GM19025 (cell line): ENCODE measurements at regions not wholly inside any gene's neighbourhood (a gene's known extent, or its start where the extent isn't known, plus 50 kb on each side); places are given as distances from the start of the nearest gene placed in this dataset.
"Not testable (repeated sequence)": the region's sequence is repeated elsewhere in the genome, so short reads cannot be mapped to it uniquely, and the experiment has no call there.

Source experiments
- ATAC-seq: cut with Tn5 transposase; IDR thresholded peaks from one replicate; pipeline ENCODE4 v1.9.1; 2021; ENCODE audit warnings: mild to moderate bottlenecking, low read depth, moderate library complexity; ENCODE audit not compliant: unreplicated experiment

DNA sequence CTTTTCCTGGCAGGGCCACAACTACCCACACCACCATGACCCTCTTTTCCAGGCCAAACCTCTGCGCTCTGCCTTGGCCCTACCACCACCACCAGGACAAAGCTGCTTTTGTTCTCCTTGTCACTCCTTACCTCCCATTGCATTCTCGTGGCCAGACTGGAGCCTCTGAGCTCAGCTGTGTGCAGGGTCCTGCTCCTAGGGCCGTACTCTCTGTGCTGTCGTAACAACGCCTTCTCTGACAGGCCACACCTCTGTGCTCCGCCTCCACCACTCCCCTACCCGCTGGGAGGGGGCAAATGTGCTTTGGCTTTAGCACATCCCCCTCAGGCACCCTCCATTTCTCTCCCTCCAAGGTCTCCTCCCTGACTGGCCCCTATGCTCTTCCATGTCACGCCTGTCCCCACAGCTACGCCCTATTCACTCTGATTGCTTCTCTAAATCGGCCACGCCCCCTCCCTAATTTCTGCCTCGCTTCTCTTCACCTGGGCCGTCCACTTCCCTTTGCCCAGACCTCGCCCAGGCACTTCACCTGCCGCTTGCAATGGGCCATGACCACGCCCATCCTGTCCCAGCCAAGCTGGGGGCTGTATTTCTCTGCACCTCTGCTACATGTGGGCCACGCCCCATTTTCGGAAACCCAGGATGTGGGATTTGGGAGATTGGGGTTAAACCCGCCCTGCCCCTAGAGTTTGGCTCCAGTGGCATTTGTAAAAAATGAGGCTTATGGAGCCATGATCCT, 472.3 kb downstream of the KLF12 start:
- ATAC-seq, result no peak

DNA sequence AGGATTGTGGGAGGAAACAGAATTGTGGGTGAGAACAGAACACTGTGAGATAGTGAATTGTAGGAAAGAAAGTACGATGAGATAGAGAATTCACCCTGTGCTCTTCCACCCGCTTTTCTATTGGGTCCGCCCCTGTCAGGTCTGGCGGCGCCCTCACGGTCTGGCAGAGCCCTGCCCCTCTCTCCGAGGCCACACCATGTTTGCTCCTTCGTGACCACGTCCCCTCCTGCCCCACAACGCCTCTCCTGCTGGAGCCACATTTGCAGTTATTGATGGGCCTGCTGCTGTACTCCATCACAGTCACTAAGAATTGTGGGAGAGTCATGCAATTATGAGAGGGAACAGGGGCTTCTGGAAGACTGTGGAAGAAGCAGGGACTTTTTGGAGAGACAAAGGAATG, 473.1 kb downstream of the KLF12 start:
- ATAC-seq, result no peak

DNA sequence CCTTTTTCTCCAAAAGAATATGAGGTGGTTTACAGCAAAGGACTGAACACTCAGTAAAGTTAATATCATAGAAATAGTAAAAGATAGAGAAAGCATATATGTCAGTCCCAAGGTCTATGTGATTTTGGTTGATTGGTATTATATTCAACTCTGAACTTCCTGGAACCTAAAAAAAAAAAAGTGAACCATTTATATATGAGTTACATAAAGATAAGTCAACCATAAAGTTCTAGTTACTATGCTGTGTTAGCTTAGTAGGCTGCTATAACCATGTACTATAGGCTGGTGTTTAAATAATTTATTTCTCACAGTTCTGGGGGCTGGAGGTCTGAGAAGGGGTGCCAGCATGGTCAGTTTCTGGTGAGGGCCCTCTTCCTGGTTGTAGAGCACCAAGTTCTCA, 475.6 kb downstream of the KLF12 start:
- ATAC-seq, result no peak

DNA sequence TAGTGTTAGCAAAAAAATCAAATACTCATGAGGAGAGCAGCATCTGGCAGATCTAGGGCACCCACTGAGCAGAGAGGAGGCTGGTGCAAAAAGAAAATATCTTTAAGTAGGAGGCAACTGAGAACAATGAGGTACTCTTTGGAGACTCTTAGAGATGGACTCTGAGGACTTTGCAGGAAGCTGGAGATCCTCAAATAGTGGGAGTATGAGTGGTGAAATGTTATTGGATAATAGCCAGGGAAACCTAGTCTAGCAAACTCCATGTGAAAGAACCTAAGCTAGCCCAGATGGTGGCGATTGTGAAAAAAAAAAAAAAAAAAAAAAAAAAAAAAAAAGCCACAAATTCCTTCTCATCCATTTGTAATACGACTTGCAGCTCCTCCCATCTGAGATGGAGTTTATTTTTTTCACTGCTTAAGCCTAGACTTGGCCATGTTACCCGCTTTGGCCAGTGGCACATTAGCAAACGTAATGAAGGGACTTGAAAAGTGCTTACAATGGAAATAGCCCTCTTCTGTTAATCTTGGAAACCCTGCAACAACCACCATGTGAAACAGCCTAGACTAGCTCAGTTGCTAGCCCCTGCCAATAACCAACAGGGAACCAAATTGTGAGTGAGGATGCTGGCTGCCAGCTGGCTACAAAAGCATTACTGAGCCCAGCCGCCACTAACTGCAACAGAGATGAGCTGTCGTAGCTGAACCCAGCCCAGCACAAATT, 476.2 kb downstream of the KLF12 start:
- ATAC-seq, result no peak

DNA sequence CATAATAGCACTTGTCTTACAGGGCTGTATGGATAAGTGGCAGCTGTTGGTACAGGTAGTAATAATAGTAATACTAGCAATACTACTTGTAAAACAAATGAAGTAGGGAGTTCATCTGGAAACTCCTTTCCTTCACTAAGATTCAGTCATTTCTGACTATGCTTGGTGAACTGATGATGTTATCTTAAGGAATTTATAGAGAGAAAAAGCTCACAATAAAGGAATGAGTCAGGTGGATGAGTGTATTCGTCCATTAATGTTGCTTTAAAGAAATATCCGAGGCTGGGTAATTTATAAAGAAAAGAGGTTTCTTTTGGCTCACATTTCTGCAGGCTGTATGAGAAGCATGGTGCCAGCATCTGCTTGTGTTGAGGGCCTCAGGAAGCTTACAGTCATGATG, 477.3 kb downstream of the KLF12 start:
- ATAC-seq, result no peak

DNA sequence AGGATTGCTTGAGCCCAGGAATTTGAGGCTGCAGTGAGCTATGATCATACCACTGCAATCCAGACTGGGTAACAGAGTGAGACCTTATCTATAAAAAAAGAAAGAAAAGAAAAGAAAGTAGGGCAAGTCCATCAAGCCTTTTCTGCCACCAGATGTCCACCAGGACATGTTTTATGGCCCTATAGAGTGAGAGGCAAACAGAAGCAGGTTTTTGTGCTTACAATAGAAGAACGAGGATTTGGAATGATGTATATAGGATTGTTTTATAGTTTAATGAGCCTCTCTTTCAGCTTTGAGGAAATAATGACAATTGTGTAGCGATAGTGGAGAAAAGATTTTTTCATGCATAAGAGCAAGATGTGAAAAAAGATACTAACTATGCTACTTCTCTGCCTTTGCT, 480.5 kb downstream of the KLF12 start:
- ATAC-seq, result no peak

DNA sequence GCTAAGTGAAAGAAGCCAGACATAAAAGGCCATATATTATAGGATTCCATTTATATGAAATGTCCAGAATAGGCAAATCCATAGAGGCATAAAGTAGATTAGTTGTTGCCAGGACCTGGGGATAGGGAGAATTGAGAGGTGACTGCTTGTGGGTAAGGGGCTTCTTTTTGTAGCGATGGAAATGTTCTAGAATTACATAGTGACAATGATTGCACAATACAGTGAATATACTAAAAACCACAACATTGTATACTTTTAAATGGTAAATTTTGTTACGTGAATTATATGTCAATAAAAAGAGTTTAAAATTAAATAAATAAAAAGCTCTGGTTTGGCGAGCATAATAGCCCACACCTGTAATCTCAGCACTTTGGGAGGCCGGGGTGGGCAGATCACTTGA, 486.8 kb downstream of the KLF12 start:
- no peak for ATAC-seq

DNA sequence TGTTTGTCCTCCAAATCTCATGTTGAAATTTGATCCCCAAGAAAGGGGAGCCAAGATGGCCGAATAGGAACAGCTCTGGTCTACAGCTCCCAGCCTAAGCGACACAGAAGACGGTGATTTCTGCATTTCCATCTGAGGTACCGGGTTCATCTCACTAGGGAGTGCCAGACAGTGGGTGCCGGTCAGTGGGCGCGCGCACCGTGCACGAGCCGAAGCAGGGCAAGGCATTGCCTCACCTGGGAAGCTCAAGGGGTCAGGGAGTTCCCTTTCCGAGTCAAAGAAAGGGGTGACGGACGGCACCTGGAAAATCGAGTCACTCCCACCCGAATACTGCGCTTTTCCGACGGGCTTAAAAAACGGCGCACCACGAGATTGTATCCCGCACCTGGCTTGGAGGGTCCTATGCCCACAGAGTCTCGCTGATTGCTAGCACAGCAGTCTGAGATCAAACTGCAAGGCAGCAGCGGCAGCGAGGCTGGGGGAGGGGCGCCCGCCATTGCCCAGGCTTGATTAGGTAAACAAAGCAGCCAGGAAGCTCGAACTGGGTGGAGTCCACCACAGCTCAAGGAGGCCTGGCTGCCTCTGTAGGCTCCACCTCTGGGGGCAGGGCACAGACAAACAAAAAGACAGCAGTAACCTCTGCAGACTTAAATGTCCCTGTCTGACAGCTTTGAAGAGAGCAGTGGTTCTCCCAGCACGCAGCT, 493.6 kb downstream of the KLF12 start:
- not testable (repeated sequence) for ATAC-seq

DNA sequence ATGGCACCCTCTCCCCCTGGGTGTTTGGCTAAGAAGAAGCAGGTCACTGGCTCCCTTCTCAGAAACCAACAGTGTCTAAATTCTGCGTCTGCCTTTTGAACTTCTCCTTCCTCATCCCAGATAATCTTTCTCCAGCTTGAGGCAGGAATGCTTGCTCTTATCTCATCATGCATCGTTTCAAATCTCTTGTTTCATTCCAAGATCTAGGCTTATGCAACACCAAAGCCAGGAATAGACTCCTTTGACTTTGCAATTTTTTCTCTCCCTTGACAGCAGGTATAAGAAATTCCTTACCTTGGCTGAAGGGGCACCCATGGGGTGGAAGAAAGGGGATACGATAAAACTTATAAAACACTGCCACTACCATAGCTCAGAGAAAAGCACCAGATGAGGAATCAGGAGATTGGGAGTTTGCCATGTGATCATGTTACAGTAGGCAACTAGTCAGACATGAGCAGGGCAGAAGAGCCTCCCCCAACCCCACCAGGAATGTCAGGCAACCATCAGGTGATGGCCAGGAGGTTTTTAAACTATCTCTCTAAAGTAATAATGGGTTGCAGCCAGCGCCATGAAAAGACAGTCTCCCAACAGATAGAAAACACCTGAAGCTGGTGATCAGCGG, 498.9 kb downstream of the KLF12 start:
- ATAC-seq, result no peak

DNA sequence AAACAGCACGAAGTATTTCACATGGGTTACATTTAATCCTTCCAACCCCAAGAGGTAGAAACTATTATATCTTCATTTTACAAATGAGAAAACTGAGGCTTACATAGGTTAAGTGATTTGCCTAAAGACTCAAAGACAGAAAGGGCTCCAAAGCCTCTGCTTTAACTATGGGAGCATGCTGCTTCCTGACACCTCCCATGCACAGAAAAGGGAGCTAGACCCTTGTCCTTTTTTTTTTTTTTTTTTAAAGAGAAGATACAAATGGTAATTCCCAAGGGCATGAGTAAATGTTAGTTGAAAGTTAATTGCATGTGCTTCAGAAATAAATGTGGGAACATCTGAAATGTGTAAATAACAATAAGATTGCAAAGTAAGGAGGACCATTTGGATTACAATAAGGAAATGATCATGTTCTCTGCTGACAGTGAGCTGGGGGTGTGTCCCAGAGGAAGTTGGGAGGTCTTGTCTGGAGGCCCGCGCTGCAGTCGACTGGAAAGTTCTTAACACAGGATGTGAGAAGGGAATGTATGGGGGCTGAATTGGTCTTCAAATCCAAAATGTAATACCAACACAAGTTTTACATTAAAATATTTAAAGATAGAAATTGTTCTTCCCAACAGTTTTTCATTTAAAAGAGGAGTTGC, 500.3 kb downstream of the KLF12 start:
- no peak for ATAC-seq

DNA sequence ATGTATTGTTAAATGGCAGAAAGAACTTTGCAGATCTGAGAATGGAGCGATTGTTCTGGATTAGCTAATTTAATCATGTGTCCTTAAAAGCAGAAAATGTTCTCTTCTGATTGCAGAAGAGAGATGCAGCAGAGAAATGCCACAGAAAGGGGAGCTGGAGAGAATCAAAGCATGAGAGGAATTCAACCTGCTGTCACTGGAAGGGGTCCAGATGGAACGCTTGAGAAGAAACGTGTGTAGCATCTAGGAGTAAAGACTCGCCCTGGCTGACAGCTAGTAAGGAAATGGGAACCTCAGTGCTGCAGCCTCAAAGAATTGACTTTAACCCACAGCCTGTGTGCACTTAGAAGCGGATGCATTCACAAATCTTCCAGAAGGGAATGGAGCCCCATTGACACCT, 502.8 kb downstream of the KLF12 start:
- no peak for ATAC-seq

DNA sequence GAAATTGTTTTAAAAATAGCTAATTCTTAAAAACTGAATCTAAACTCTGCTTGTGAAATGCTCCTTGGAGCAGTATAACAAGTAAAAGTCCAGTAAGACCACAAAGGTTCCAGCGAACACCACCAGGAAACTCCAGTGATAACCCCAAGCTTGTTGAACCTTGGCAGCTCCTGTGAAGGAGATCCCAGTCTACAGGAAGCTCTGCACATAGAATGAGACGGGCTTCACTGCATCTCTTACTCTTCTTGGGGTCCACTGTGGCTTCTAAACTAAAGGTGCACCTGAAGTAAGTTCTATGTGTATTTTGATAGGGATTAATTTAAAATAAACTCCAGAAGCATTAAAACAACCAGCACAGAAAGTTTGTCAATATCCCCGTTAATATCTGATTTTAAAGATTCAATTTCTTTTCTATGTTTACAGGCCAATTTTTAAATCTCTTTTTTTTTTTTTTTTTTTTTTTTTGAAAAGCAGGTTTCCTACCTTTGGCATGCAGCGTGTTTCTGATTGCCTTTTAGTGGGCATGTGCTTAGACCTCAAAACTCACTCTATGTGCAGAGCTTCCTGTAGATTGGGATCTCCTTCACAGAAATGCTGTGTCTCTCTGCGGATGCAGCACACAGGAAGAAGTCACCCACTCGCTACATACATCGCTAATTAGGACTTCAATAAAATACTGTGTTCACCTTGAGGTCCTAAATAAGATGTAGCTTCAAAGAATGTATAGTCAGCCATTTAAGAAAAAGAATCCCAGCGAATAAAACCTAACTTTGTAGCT, 508.5 kb downstream of the KLF12 start:
- ATAC-seq, result no peak

DNA sequence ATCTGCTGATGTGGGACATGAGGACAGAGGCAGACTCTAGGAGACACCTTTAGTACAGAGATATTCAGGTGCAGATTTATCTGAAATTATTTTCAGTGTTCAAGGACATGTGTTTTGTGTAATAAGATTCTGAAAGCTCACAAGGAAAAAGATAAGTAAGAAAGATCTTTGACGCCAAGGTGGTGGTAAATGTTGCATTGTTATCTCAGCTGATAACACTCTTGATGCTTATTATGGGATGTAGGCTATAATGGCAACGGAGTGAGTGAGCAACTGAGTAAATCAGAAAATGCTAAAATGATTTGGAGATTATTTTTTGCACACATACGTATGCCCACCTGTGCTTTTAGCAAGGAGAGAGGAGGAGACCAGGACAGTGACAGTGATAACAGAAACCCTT, 510.9 kb downstream of the KLF12 start:
- no peak for ATAC-seq

DNA sequence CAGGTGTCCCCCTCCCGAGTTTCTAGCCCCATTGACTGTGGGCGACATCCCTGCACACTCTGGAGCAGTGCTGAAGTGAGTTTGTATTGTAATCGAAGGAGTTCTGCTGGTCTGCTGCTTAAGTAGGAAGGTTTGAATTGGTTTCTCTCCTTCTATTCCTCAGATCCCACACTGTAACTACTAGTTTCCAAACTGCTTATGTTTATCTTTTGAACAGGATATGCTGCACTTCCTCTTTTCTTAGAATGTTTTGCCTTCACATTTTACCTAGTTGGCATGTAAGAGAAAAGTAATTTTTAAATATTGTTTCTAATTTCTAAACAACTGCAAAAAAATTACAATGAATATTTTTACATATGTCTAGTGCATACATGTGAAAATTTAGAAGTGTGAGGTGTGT, 511.8 kb downstream of the KLF12 start:
- ATAC-seq, result no peak

DNA sequence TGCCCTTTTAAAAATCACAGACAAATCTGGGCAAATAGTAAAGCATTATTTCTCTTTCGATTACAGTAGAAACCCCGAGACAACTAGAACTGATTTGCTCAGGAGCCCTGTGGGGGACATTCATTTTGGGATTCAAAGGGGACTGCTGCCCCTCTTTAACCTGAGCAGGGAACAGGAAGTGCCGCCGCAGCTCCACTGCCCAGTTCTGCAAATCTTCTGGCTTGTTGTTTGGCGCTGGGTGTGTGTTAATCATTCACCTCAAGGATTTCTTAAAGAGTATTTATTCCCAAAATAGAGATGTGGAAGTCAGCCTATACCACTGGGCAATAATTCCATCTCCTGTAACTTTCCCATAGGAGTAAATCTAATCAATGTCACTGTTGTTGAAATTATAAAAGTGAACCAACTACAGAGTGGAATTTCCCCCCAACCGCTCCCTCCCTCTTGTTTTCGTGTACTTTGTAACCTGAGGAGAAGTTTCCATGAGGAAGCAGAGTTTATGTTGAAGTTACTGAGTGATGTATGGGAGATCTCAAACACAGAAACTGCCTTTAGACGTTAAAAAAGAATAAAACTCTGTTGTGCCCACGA, 515.8 kb downstream of the KLF12 start:
- ATAC-seq, result no peak

DNA sequence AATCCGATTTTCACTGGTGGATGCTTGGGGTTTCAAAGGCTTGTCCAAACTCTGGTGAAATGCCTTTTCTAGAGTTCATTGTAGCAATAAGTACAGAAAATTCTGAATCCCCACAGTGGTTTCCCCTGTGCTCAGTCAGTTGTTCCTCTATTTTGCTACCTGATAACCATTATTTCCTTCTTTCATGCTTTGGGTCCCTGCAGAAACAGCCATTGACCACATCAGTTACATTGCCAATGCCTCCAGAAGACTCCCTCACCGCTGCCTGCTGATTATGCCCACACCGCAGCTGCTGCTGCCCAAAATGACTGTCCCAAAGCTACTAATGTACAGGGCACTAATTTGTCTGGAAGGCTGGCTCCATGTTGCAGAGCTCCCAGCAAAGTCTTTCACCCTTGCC, 517.3 kb downstream of the KLF12 start:
- ATAC-seq, result no peak

DNA sequence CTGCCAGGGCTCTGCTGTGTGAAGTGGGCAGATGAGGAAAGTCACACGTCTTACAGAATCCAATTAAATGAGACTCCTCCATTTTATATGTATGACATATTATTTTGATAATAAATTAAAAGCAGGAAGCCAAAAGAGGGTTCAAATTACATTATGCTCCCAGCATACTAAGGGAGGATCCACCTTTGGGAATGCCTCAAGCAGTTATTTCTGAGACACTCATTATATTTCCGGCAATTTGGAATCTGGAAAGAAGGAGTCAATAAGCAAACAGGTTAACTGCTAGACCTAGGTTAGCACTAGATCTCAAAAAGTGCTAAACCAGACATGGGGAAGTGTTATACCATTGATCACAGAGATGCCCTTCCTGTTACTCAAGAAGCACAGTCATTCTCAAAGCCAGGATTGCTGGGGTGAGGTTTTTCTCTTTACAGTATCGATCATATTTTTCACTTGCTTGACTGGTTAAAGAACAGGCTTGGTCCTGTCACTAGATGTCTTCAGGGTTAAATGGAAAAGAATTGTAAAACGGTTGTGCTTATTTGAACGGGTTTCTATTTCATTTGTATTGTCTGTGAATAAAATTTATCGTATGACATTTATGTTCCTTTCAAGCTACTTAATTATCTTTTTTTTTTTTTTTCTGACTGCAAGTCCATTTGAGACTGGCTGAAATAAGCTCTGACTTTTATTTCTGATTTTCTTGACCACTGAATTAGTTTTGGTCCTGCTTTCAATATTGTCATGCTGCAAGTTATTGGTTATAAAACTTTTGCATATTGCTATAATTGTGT, 523.2 kb downstream of the KLF12 start:
- no peak for ATAC-seq

DNA sequence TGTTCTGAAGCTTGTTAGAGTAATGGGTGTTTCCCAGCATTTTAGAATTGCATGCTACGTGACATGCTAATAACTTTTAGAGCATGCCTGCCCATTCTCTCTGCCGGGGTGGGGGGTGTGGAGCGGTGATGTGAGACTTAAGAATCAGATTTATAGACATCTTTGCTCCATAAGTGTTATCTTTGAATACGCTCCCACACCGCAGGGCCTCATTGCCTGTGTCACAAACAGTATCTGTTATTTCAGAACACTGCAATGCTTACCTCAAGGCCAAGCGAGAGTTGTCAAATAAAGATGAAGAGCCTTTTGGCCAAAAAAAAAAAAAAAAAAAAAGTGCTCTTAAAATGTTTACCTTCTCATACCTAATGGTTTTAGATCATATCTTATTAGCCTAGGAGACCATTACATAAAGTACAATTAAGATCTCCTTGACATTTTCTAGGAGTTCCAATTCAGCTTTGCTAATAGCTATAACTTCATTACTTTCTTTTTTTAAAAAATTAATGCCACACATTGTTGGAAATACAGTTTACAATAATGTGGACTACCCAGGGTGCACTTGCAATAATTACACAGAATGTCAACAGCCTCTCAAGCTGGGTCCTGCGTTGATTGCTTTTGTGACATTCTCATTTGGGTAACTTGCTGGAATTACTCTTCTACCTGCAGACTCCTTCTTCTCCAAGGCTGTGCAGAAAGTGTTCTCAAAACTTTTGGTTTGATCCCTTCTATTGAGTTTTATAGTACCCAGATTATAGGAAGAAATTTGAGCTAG, 525.3 kb downstream of the KLF12 start:
- no peak for ATAC-seq
